Mesendoderm (in vitro differentiated cells): ENCODE measurements at regions not wholly inside any gene's neighbourhood (a gene's known extent, or its start where the extent isn't known, plus 50 kb on each side); places are given as distances from the start of the nearest gene placed in this dataset.

Experiments used
- DNase-seq: peaks from one replicate; pipeline ENCODE4 v3.0.0; 2013
- H2AK5ac ChIP-seq: 2 replicates; pipeline ENCODE4 v1.6.1; 2013; ENCODE audit warnings: low read length, inconsistent platforms
- H2BK120ac ChIP-seq: 2 replicates; pipeline ENCODE4 v1.6.1; 2013; ENCODE audit warnings: low read depth, mild to moderate bottlenecking, low read length, moderate library complexity, mixed read lengths
- H2BK15ac ChIP-seq: replicated peaks from 2 replicates; pipeline ENCODE4 v1.6.1; 2013; ENCODE audit warnings: low read depth, mild to moderate bottlenecking, moderate library complexity
- H2BK5ac ChIP-seq: 2 replicates; pipeline ENCODE4 v1.6.1; 2013; ENCODE audit warnings: low read length, inconsistent platforms
- H3K18ac ChIP-seq: 2 replicates; pipeline ENCODE4 v1.6.1; 2013; ENCODE audit warnings: mild to moderate bottlenecking, low read length, mixed read lengths
- H3K23ac ChIP-seq: one replicate; pipeline ENCODE4 v1.6.1; 2013; ENCODE audit warnings: low read length
- H3K27ac ChIP-seq: 2 replicates; pipeline ENCODE4 v1.5.1; 2013; ENCODE audit warnings: low read depth, mild to moderate bottlenecking, inconsistent platforms, low read length, moderate library complexity
- H3K27me3 ChIP-seq: 2 replicates; pipeline ENCODE4 v1.6.1; 2013; ENCODE audit warnings: low read length, control low read depth, mild to moderate bottlenecking, inconsistent platforms; ENCODE audit not compliant: insufficient read depth, poor library complexity
- H3K36me3 ChIP-seq: 2 replicates; pipeline ENCODE4 v1.6.1; 2013; ENCODE audit warnings: low read length, inconsistent platforms; ENCODE audit not compliant: control insufficient read depth, insufficient read depth
- H3K4ac ChIP-seq: one replicate; pipeline ENCODE4 v1.6.1; 2013; ENCODE audit warnings: low read depth, mild to moderate bottlenecking, low read length, moderate library complexity
- H3K4me1 ChIP-seq: 2 replicates; pipeline ENCODE4 v1.6.1; 2013; ENCODE audit warnings: low read depth, low read length, inconsistent platforms; ENCODE audit not compliant: control insufficient read depth
- H3K4me2 ChIP-seq: 2 replicates; pipeline ENCODE4 v1.6.1; 2013; ENCODE audit warnings: low read length
- H3K4me3 ChIP-seq: 2 replicates; pipeline ENCODE4 v1.5.1; 2013; ENCODE audit warnings: mild to moderate bottlenecking, low read length
- H3K56ac ChIP-seq: one replicate; pipeline ENCODE4 v1.6.1; 2013; ENCODE audit warnings: low read length
- H3K79me1 ChIP-seq: 2 replicates; pipeline ENCODE4 v1.6.1; 2013; ENCODE audit warnings: low read length, inconsistent platforms
- H3K79me2 ChIP-seq: 2 replicates; pipeline ENCODE4 v1.6.1; 2013; ENCODE audit warnings: mild to moderate bottlenecking, low read length; ENCODE audit not compliant: control insufficient read depth, insufficient read depth
- H3K9ac ChIP-seq: 2 replicates; pipeline ENCODE4 v1.6.1; 2013; ENCODE audit warnings: low read length, inconsistent platforms
- H4K5ac ChIP-seq: one replicate; pipeline ENCODE4 v1.6.1; 2013; ENCODE audit warnings: low read length
- H4K8ac ChIP-seq: one replicate; pipeline ENCODE4 v1.6.1; 2013; ENCODE audit warnings: low read depth, mild to moderate bottlenecking, control low read depth, low read length, moderate library complexity
- WGBS: extraction: QIAGEN DNeasy Blood & Tissue Kit; methylation state at CpG from one replicate; pipeline ENCODE4 v1.1.7; 2013; ENCODE audit warnings: low lambda C conversion rate, missing lambda C conversion rate; ENCODE audit not compliant: insufficient coverage; ENCODE audit errors: extremely low coverage; 5-methylcytosine and 5-hydroxymethylcytosine counted together

DNA sequence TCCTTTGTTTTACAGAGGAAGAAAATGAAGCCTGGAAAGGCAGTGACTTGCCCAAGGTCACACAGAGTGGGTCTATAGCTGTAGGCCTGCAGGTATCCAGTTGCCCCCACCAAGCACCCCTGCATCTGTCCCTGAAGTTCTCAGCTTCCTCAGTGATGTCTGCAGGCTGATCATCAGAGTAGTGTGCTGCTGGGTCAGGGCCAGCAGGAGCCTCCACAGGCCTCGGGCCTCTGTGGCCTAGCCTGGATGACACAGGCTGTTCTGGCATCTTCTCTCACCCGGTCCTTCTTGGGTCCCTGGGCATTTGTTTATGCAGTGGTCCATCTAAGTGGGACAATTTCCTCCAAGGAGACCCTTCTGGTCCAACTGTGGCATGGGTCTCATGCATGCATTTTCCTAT lies 74.8 kb upstream of the E2F8 start:
- Histone ChIP-seq H3K27ac (no peak overlapping the region), H3K27me3 (no peaks in the 10 kb centered on the region), H3K9ac (no peak overlapping the region), H4K8ac (no peak overlapping the region), H3K18ac (no peak overlapping the region), H2AK5ac (no peak overlapping the region), H3K4me2 (no peak overlapping the region), H2BK120ac (no peak overlapping the region), H2BK15ac (no peak overlapping the region), H3K23ac (no peak overlapping the region), H3K56ac (no peak overlapping the region), H2BK5ac (no peak overlapping the region), H3K4me1 (no peaks in the 10 kb centered on the region), H4K5ac (no peak overlapping the region), H3K79me1 (no peaks in the 10 kb centered on the region), H3K36me3 (no peaks in the 10 kb centered on the region), H3K4me3 (no peak overlapping the region), H3K79me2 (no peaks in the 10 kb centered on the region), H3K4ac (no peak overlapping the region)
- no CpG with 5 or more reads among the region's 2 CpGs for WGBS
- no peak for DNase-seq

DNA sequence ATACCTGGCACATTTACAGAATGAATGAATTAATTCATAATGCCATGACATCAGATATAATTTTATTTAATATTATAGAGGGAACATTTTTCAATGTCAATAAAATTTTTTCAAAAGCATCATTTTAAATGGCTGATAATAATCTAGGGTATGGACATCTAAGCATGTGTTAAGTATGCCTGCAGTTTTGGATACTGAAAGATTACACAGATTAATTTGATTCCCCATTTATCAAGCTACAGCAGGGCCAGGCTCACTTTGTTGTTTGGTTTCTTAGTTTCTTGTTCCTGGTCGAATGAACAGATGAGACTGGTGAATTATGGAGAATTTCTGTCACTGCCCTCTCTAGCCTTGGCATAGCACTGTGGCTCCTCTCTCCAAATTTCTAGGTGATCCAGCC lies 72.4 kb upstream of the E2F8 start:
- WGBS: no CpG with 5 or more reads among the region's 1 CpG
- Histone ChIP-seq H2BK5ac (no peak overlapping the region), H3K4ac (no peak overlapping the region)

DNA sequence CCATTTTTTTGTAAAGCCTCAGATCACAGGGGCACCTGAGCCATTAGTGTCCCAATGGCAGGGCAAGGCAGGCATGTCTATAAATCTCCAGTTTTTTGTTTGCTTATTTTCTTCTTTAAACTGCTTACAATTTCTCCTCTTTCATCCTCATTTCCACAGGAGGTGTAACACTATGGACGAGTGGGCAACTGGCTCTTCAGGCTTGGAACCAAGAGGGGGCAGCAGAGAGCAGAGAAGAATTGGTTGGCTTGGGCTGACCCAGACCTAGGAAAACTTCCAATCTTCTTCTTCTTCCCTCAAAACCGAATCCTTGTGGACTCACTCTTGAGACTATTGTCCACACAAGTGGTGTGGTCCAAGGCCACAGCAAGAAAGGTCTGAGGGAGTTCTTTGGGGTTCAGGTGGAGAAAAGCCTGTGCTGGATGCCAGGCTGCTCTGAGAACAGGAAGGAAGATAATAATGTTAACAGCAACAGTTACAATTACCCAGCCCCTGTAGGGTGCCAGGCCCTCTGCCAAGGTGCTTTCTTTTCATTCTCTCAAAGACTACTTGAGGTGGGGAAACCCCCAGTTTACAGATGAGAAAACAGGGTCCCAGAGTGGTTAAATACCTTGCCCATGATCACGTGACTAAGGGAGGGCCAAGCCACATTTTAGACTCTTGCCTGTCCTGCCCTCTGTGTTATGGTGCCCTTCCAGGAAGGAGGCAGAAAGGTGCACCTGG lies 70.7 kb upstream of the E2F8 start:
- Histone ChIP-seq H3K36me3 (no peaks in the 10 kb centered on the region), H3K79me1 (no peaks in the 10 kb centered on the region), H2BK15ac (no peak overlapping the region), H3K23ac (no peak overlapping the region), H2AK5ac (no peak overlapping the region), H3K4me2 (no peak overlapping the region), H3K4me3 (no peak overlapping the region), H3K79me2 (no peaks in the 10 kb centered on the region), H2BK120ac (no peak overlapping the region), H3K56ac (no peak overlapping the region), H2BK5ac (no peak overlapping the region), H4K8ac (no peak overlapping the region), H3K27ac (no peak overlapping the region), H3K4me1 (no peaks in the 10 kb centered on the region), H3K9ac (no peak overlapping the region), H3K27me3 (no peaks in the 10 kb centered on the region), H4K5ac (no peak overlapping the region), H3K4ac (no peak overlapping the region), H3K18ac (no peak overlapping the region)
- peak; percentile 59 for DNase-seq
- WGBS: no CpG with 5 or more reads among the region's 3 CpGs

More for the DNA sequence above, 72.4 kb upstream of the E2F8 start:
- H3K27me3 ChIP-seq: no peaks in the 10 kb centered on the region
- H3K36me3 ChIP-seq: no peaks in the 10 kb centered on the region
- H3K18ac ChIP-seq: no peak overlapping the region
- no peak overlapping the region for H2BK15ac ChIP-seq
- no peak overlapping the region for H3K56ac ChIP-seq
- H2AK5ac ChIP-seq: no peak overlapping the region
- no peak overlapping the region for H3K4me3 ChIP-seq
- no peak overlapping the region for H4K8ac ChIP-seq
- H2BK120ac ChIP-seq: no peak overlapping the region
- no peaks in the 10 kb centered on the region for H3K79me2 ChIP-seq
- no peak overlapping the region for H3K27ac ChIP-seq
- no peak for DNase-seq
- H4K5ac ChIP-seq: no peak overlapping the region
- H3K4me1 ChIP-seq: no peaks in the 10 kb centered on the region
- H3K79me1 ChIP-seq: no peaks in the 10 kb centered on the region
- H3K9ac ChIP-seq: no peak overlapping the region
- no peak overlapping the region for H3K23ac ChIP-seq
- no peak overlapping the region for H3K4me2 ChIP-seq

DNA sequence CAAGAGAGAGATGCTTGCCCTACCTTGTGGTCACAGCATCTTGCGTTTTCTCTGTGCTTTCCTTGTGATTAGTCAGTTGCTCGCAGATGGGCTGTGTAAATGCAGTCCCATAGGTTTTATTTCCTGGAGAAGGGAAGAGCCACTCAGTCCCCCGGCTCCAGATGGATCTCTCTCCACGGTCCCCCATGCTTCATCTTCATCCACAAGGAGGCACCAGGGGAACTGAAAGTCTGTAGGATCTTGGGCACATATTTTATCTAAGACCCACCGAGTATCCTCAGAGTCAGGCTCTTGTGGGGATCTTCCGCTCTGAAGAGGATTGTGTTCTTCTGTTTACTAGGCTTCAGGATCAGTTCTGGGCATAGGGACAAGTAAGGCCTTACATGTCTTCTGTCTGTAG lies 66.8 kb upstream of the E2F8 start:
- H2AK5ac ChIP-seq: no peak overlapping the region
- no peak overlapping the region for H3K4ac ChIP-seq
- WGBS: no CpG with 5 or more reads among the region's 6 CpGs
- no peak overlapping the region for H4K5ac ChIP-seq
- no peak overlapping the region for H3K18ac ChIP-seq
- no peak overlapping the region for H3K56ac ChIP-seq
- H2BK5ac ChIP-seq: no peak overlapping the region
- no peaks in the 10 kb centered on the region for H3K36me3 ChIP-seq
- H3K23ac ChIP-seq: no peak overlapping the region
- no peak overlapping the region for H2BK15ac ChIP-seq
- DNase-seq: peak; percentile 35
- no peaks in the 10 kb centered on the region for H3K4me1 ChIP-seq
- H4K8ac ChIP-seq: no peak overlapping the region
- no peaks in the 10 kb centered on the region for H3K27me3 ChIP-seq
- no peak overlapping the region for H2BK120ac ChIP-seq
- H3K79me1 ChIP-seq: no peaks in the 10 kb centered on the region
- no peak overlapping the region for H3K4me3 ChIP-seq
- H3K27ac ChIP-seq: no peak overlapping the region
- no peak overlapping the region for H3K9ac ChIP-seq
- no peaks in the 10 kb centered on the region for H3K79me2 ChIP-seq
- H3K4me2 ChIP-seq: no peak overlapping the region

DNA sequence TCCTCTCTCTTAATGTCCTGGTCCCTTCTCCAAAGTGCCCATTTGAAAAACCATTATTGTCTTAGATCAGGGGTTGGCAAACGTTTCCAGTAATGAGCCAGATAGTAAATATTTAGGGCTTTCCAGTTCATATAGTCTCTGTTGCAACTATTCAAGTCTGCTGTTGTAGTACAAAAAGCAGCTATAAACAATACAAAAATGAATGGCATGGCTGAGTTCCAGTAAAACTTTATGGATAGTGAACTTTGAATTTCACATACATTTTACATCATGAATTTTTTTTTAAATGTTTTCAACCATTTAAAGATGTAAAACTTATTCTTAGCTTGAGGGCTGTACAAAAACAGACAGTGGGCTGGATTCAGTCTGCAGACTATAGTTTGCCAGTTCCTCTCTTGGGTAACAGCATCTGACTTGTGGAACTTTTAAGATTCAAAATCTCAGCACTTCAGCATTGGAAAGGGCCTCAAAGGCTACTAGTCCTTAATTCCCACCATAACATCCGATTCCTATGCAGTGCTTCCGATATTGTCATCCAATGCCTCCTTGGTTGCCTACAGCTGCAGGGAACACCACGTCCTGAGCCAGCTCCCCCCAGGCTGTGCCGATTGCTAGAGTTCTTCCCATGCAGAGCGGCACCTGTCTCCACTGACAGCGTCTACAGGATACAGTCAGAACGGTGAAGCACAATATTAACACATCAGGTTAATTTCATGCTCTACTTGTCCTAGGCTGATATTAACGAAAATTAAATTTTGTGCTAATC lies 65.6 kb upstream of the E2F8 start:
- Histone ChIP-seq H2AK5ac (no peak overlapping the region), H3K27ac (no peak overlapping the region), H4K8ac (no peak overlapping the region), H3K18ac (no peak overlapping the region), H2BK15ac (no peak overlapping the region), H3K4me2 (no peak overlapping the region), H3K56ac (no peak overlapping the region), H4K5ac (no peak overlapping the region), H3K4me1 (no peaks in the 10 kb centered on the region), H2BK120ac (no peak overlapping the region), H3K4me3 (no peak overlapping the region), H3K79me1 (no peaks in the 10 kb centered on the region), H3K27me3 (no peaks in the 10 kb centered on the region), H3K9ac (no peak overlapping the region), H3K4ac (no peak overlapping the region), H2BK5ac (no peak overlapping the region), H3K36me3 (no peaks in the 10 kb centered on the region), H3K79me2 (no peaks in the 10 kb centered on the region), H3K23ac (no peak overlapping the region)
- DNase-seq: no peak
- WGBS: no CpG with 5 or more reads among the region's 9 CpGs
